BE2C (cell line): ENCODE measurements at regions not wholly inside any gene's neighbourhood (a gene's known extent, or its start where the extent isn't known, plus 50 kb on each side); places are given as distances from the start of the nearest gene placed in this dataset.
A peak's percentile ranks its signal among the peaks of the same experiment; 100 is the strongest.

ENCODE experiments used
- DNase-seq: peaks from one replicate; pipeline ENCODE4 v3.0.0-alpha.2; 2020
- H3K27me3 ChIP-seq: fragments of 250-450 bp; sonication (Bioruptor Pico); 2 replicates; pipeline ENCODE4 v1.5.1; 2020; ENCODE audit warnings: mild to moderate bottlenecking
- H3K36me3 ChIP-seq: fragments of 250-450 bp; sonication (Bioruptor Pico); 2 replicates; pipeline ENCODE4 v1.5.1; 2020; ENCODE audit warnings: mild to moderate bottlenecking
- H3K4me1 ChIP-seq: fragments of 250-450 bp; sonication (Bioruptor Pico); 2 replicates; pipeline ENCODE4 v1.5.1; 2020
- H3K4me3 ChIP-seq: 2 replicates; pipeline ENCODE4 v1.5.1; 2011; ENCODE audit warnings: low read depth, low read length
- H3K9me3 ChIP-seq: fragments of 250-450 bp; sonication (Bioruptor Pico); 2 replicates; pipeline ENCODE4 v1.5.1; 2020
- CTCF ChIP-seq: IDR thresholded peaks from 2 replicates; pipeline ENCODE4 v1.5.1; 2012; ENCODE audit warnings: mild to moderate bottlenecking, low read depth, low read length

GRCh38 chr3:168511428-168512014 is 415.8 kb upstream of the GOLIM4 start:
- Histone ChIP-seq H3K4me1 (no peaks in the 10 kb centered on the region), H3K27me3 (no peaks in the 10 kb centered on the region), H3K36me3 (no peaks in the 10 kb centered on the region), H3K4me3 (no peak overlapping the region), H3K9me3 (no peaks in the 10 kb centered on the region)
- DNase-seq, result no peak
- peak; percentile 51 for TF ChIP-seq CTCF

- no peak for TF ChIP-seq CTCF
- H3K36me3 ChIP-seq, result no peaks in the 10 kb centered on the region
Observed at GRCh38 chr3:168506589-168506988, 410.9 kb upstream of the GOLIM4 start.

GRCh38 chr3:168501570-168501969 is 405.8 kb upstream of the GOLIM4 start:
- H3K27me3 ChIP-seq, result no peaks in the 10 kb centered on the region
- no peak overlapping the region for H3K4me3 ChIP-seq
- H3K36me3 ChIP-seq, result no peaks in the 10 kb centered on the region
- no peak for TF ChIP-seq CTCF
- DNase-seq, result no peak
- H3K9me3 ChIP-seq, result no peaks in the 10 kb centered on the region
- no peaks in the 10 kb centered on the region for H3K4me1 ChIP-seq

More at GRCh38 chr3:168506589-168506988, 410.9 kb upstream of the GOLIM4 start:
- DNase-seq, result no peak
- Histone ChIP-seq H3K9me3 (no peaks in the 10 kb centered on the region), H3K4me3 (no peak overlapping the region), H3K4me1 (no peaks in the 10 kb centered on the region), H3K27me3 (no peaks in the 10 kb centered on the region)

- H3K4me1 ChIP-seq, result no peaks in the 10 kb centered on the region
Observed at GRCh38 chr3:168498194-168498593, 402.5 kb upstream of the GOLIM4 start.

GRCh38 chr3:168497741-168498140 is 402.0 kb upstream of the GOLIM4 start:
- no peak overlapping the region for H3K4me3 ChIP-seq
- no peak for TF ChIP-seq CTCF
- no peaks in the 10 kb centered on the region for H3K36me3 ChIP-seq
- no peaks in the 10 kb centered on the region for H3K4me1 ChIP-seq
- no peak for DNase-seq
- H3K9me3 ChIP-seq, result no peaks in the 10 kb centered on the region
- no peaks in the 10 kb centered on the region for H3K27me3 ChIP-seq

More at GRCh38 chr3:168498194-168498593, 402.5 kb upstream of the GOLIM4 start:
- H3K9me3 ChIP-seq, result no peaks in the 10 kb centered on the region
- DNase-seq, result no peak
- TF ChIP-seq CTCF, result no peak
- H3K36me3 ChIP-seq, result no peaks in the 10 kb centered on the region
- no peak overlapping the region for H3K4me3 ChIP-seq
- H3K27me3 ChIP-seq, result no peaks in the 10 kb centered on the region

GRCh38 chr3:168497183-168497582 is 401.5 kb upstream of the GOLIM4 start:
- Histone ChIP-seq H3K36me3 (no peaks in the 10 kb centered on the region), H3K4me1 (no peaks in the 10 kb centered on the region), H3K27me3 (no peaks in the 10 kb centered on the region), H3K4me3 (no peak overlapping the region), H3K9me3 (no peaks in the 10 kb centered on the region)
- no peak for TF ChIP-seq CTCF
- DNase-seq, result no peak
